Thyroid gland (tissue), 4 donors: ENCODE measurements at regions not wholly inside any gene's neighbourhood (a gene's known extent, or its start where the extent isn't known, plus 50 kb on each side); places are given as distances from the start of the nearest gene placed in this dataset.
"Not testable (repeated sequence)": the region's sequence is repeated elsewhere in the genome, so short reads cannot be mapped to it uniquely, and the experiment has no call there.

Experiments
- DNase-seq, 2 donors: peaks; one replicate each; pipeline ENCODE4 v3.0.0-alpha.2; 2019
- H3K27ac ChIP-seq, 3 donors: fragments of 200-600 bp; sonication (generic); 1 replicate in 2 of 3; 2 replicates in 1 of 3; pipeline ENCODE4 v1.5.1; 2016 to 2019; ENCODE audit warnings: mild to moderate bottlenecking in 1 of 3, moderate library complexity in 1 of 3
- H3K27me3 ChIP-seq: fragments of 200-600 bp; sonication (generic); one replicate; pipeline ENCODE4 v1.5.1; 2019
- H3K36me3 ChIP-seq, 2 donors: fragments of 200-600 bp; sonication (generic); one replicate each; pipeline ENCODE4 v1.5.1; 2016 to 2019
- H3K4me1 ChIP-seq, 2 donors: fragments of 200-600 bp; sonication (generic); one replicate each; pipeline ENCODE4 v1.5.1; 2017 to 2019
- H3K4me3 ChIP-seq, 3 donors: fragments of 200-600 bp; sonication (generic); replicated peaks in 1 of 3; 1 replicate in 2 of 3; 2 replicates in 1 of 3; pipeline ENCODE4 v1.5.1; 2016; ENCODE audit warnings: mild to moderate bottlenecking in 1 of 3
- H3K9me3 ChIP-seq: fragments of 200-600 bp; sonication (generic); one replicate; pipeline ENCODE4 v1.5.1; 2017
- WGBS, 2 donors: methylation state at CpG; one replicate each; pipeline ENCODE4 v1.1.5; 2017; 5-methylcytosine and 5-hydroxymethylcytosine counted together
- intact Hi-C: fragments of 100-400 bp; cut with DNase I; formaldehyde crosslinking; loops from one replicate; pipeline ENCODE4 v1.15.1; 2023

GRCh38 chr9:41040705-41041342 lies 87.7 kb downstream of the FOXD4L6 start:
- H3K4me1 ChIP-seq, H3K9me3 ChIP-seq, H3K4me3 ChIP-seq, H3K36me3 ChIP-seq, H3K27ac ChIP-seq, intact Hi-C loops, DNase-seq, H3K27me3 ChIP-seq: not testable (repeated sequence)

- WGBS, 2 donors = 87 to 91% methylated on average over 1 of the region's 1 CpG
- not testable (repeated sequence) for H3K27ac ChIP-seq
Measured at GRCh38 chr9:41035276-41035675, 93.2 kb downstream of the FOXD4L6 start.

GRCh38 chr9:41034699-41035197 lies 93.7 kb downstream of the FOXD4L6 start:
- WGBS, 2 donors = 87 to 91% methylated on average over 1 of the region's 1 CpG
- H3K27ac ChIP-seq, H3K4me1 ChIP-seq, H3K36me3 ChIP-seq, H3K9me3 ChIP-seq, DNase-seq, H3K27me3 ChIP-seq, intact Hi-C loops, H3K4me3 ChIP-seq: not testable (repeated sequence)

More at GRCh38 chr9:41035276-41035675, 93.2 kb downstream of the FOXD4L6 start:
- H3K4me1 ChIP-seq, H3K27me3 ChIP-seq, H3K36me3 ChIP-seq, DNase-seq, H3K4me3 ChIP-seq, H3K9me3 ChIP-seq, intact Hi-C loops: not testable (repeated sequence)

DNA sequence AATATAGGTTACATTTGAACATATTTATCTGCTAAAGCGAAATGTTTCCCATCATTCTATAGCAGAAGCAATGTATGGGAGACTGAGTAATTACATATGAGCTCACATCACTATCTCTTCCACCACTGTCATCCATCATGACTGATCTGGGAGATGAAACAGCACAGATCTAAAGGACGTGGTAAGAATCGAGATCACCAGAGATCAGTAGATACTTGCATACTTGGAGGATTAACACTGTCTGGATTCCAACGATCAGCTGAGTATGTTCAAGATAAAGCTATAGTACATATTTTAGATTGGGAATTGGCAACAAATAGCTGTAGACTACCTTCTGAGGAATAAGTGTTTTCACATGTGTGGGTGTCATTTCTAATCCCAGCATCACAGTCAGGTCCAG lies 94.6 kb downstream of the FOXD4L6 start:
- H3K27me3 ChIP-seq, H3K36me3 ChIP-seq, H3K4me1 ChIP-seq, H3K9me3 ChIP-seq, DNase-seq, H3K27ac ChIP-seq, intact Hi-C loops, H3K4me3 ChIP-seq: not testable (repeated sequence)
- WGBS, 2 donors = 88 to 90% methylated on average over 4 of the region's 4 CpGs

DNA sequence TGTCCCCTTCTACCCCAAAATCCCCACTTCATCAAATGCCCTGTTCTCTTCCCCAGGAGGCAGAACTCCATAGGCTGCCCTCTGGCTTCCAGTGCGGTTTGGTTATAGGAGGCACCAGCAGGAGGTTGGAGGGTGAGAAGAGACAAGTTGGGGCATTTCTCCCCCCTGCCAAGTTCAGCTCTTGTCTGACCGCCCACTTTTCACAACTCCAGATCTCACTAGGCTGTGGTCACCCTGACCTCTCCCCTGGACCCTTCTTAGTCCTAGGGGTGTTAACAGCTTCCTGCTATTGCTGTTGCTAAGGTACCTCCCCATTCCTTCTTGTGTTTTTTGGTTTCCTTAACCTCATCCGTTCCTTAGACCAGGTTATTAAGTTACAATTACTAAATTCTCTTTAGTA lies 95.1 kb downstream of the FOXD4L6 start:
- H3K27ac ChIP-seq, H3K4me3 ChIP-seq, intact Hi-C loops, H3K36me3 ChIP-seq, H3K27me3 ChIP-seq, H3K4me1 ChIP-seq, DNase-seq, H3K9me3 ChIP-seq: not testable (repeated sequence)
- WGBS, 2 donors = 85 to 86% methylated on average over 3 of the region's 3 CpGs

GRCh38 chr9:41026912-41027676 lies 101.4 kb downstream of the FOXD4L6 start:
- H3K4me3 ChIP-seq, H3K27ac ChIP-seq, H3K4me1 ChIP-seq, DNase-seq, H3K9me3 ChIP-seq, intact Hi-C loops, H3K36me3 ChIP-seq, H3K27me3 ChIP-seq: not testable (repeated sequence)
- 92% methylated on average over 6 of the region's 6 CpGs for WGBS, 2 donors

DNA sequence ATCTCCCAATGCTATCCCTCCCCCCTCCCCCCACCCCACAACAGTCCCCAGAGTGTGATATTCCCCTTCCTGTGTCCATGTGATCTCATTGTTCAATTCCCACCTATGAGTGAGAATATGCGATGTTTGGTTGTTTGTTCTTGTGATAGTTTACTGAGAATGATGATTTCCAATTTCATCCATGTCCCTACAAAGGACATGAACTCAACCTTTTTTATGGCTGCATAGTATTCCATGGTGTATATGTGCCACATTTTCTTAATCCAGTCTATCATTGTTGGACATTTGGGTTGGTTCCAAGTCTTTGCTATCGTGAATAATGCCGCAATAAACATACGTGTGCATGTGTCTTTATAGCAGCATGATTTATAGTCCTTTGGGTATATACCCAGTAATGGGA lies 106.1 kb downstream of the FOXD4L6 start:
- H3K4me1 ChIP-seq, DNase-seq, H3K9me3 ChIP-seq, H3K27ac ChIP-seq, intact Hi-C loops, H3K36me3 ChIP-seq, H3K4me3 ChIP-seq, H3K27me3 ChIP-seq: not testable (repeated sequence)
- 92 to 96% methylated on average over 4 of the region's 4 CpGs for WGBS, 2 donors

DNA sequence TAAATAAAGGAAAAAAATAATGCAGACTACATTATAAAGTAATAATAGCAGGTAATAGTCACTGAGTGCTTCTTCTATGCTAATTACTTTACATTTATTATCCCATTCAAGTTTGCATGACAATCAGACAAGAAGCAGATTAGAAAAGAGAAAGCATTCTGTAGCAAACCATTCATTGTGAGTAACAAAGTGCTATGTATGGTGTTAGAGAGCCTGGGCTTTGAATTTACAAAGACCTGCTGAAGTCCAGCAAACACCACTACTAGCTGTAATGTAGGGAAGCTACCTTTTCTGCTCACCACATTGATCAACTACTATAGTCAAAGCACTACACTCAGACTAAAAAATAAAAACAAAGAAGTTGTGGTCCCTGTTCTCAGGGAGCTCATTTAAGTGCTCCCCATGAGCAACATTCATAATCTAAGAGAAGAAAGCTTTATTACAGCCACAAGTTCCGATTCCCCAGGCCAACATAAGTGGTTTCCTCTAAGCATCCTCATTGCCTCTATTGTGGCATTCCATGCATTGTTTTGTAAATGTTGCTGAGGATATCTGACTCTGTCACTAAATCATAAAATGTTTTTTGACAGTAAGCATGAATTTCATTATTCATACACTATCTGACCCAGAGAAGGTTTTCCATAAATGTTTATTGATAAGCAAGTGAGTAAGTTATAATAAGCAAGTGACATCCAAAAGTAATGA lies 108.5 kb downstream of the FOXD4L6 start:
- DNase-seq, H3K27me3 ChIP-seq, H3K36me3 ChIP-seq, H3K9me3 ChIP-seq, intact Hi-C loops, H3K27ac ChIP-seq, H3K4me1 ChIP-seq, H3K4me3 ChIP-seq: not testable (repeated sequence)
- 94% methylated on average over 1 of the region's 1 CpG for WGBS, 2 donors

- WGBS, 2 donors = 75 to 84% methylated on average over 3 of the region's 3 CpGs
- intact Hi-C loops, H3K9me3 ChIP-seq, H3K4me1 ChIP-seq, H3K27me3 ChIP-seq, H3K36me3 ChIP-seq, H3K4me3 ChIP-seq, H3K27ac ChIP-seq: not testable (repeated sequence)
- peak; percentile 5 for DNase-seq
Measured at GRCh38 chr9:41018948-41019347, 109.5 kb downstream of the FOXD4L6 start.

DNA sequence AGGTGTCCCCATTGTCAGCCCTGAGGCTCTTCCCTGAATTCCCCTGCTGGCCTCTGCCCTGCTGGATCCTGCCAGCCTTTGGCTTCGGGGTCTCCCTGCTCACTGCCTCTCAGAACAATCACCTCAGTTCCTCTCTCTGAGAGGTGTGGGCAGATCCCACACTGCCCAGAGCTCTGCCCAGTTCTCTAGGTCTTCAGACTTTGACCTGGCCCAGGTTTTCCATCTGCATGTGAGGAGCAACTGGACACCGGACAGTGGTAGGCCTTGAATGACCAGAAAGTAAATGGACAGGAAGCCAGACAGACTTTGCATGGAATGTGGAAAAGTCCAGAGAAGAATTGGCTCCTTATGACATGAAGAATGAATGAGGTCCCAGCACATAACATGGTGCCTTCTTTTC lies 111.8 kb downstream of the FOXD4L6 start:
- peaks cover 2 to 18% of the 10 kb centered on the region in 2 donors for H3K36me3 ChIP-seq
- 73 to 100% methylated on average over 1 of the region's 2 CpGs for WGBS, 2 donors
- H3K27me3 ChIP-seq, DNase-seq, H3K27ac ChIP-seq, intact Hi-C loops, H3K4me3 ChIP-seq, H3K4me1 ChIP-seq, H3K9me3 ChIP-seq: not testable (repeated sequence)

DNA sequence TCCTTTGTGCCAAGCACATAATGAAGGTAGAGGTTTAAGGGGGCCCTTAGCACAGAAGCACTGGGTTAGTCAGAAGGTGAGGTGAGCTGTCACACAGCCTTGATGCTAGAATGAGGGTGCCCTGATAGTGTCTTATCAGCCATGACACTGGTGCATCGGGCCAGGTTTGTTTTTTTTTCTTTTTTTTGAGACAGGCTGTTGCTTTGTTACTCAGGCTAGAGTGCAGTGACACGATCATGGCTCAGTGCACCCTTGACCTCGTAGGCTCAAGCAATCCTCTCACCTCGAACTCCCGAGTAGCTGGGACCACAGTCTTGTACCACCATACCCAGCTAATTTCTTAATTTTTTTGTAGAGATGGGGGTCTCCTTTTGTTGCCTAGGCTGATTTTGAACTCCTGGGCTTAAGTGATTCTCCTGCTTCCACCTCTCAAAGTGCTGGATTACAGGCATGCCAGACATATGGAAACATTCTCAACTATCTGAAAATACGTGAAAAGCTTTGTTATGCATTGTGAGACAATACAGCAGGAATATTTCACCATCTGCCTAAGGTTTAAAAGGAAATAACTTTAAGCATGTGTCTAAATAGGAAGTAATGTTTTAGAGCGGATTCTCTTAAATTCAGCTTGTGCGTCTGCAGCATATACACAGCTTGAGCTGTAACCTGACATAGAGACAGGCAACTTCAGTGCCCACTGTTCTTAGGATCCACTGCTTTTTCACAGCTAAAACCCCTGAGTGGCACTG lies 128.4 kb downstream of the FOXD4L6 start:
- WGBS, 2 donors = 76 to 77% methylated on average over 8 of the region's 8 CpGs
- H3K27me3 ChIP-seq, H3K9me3 ChIP-seq, DNase-seq, H3K36me3 ChIP-seq, H3K4me3 ChIP-seq, H3K27ac ChIP-seq, H3K4me1 ChIP-seq, intact Hi-C loops: not testable (repeated sequence)

GRCh38 chr9:40995490-40995889 lies 133.0 kb downstream of the FOXD4L6 start:
- H3K27me3 ChIP-seq, H3K36me3 ChIP-seq, H3K4me3 ChIP-seq, H3K9me3 ChIP-seq, H3K27ac ChIP-seq, DNase-seq, intact Hi-C loops: not testable (repeated sequence)
- H3K4me1 ChIP-seq = peaks cover 7 to 19% of the 10 kb centered on the region in 2 donors
- WGBS, 2 donors = 92 to 94% methylated on average over 4 of the region's 4 CpGs
